Heart left ventricle (tissue), 13 donors: ENCODE measurements at regions not wholly inside any gene's neighbourhood (a gene's known extent, or its start where the extent isn't known, plus 50 kb on each side); places are given as distances from the start of the nearest gene placed in this dataset.

ENCODE experiments used
- CTCF ChIP-seq, 12 donors: fragments of 200-600 bp; sonication (generic) in 4 of 12; IDR thresholded peaks; one replicate each; pipeline versions ENCODE4 v1.5.0 to v1.8.0; 2018 to 2022; ENCODE audit warnings: antibody characterized with exemption in 12 of 12, mild to moderate bottlenecking in 5 of 12
- POLR2A ChIP-seq, 2 donors: fragments of 450-650 bp; IDR thresholded peaks; one replicate each; pipeline ENCODE4 v1.6.1; 2017; ENCODE audit warnings: antibody characterized with exemption in 2 of 2, mild to moderate bottlenecking in 2 of 2, moderate library complexity in 2 of 2
- donor health status: ischemic (EF 13 %, LVEDD 7.1; RV severe dilation, severe dysfunction).
- donor health status: DM: no; HTN: yes; CAD: no.
- donor health status: DM: no; HTN: no; CAD: no.
- donor health status: ischemic (EF 25% LVEDD 6.9; RV normal size, moderate dysfunction).
- donor health status: ischemic (EF 25% LVEDD 5.7; RV mildly dilated, moderate dysfunction).
- donor health status: ischemic (EF 35%, LVEDD 5.7; RV mildly dilated, moderate dysfunction).
- donor health status: nonischemic (EF 11% LVEDD 7.7; RV severe dilation, severe dysfunction).
- donor health status: DM: yes; HTN: yes; CAD: no.
- donor health status: PGD.
- donor health status: ischemic (EF 29% LVEDD 5.4; RV normal size, mild dysfunction).
- donor health status: nonischemic (EF 23%, LVEDD 6.1; RV moderate dilation, normal function).

GRCh38 chr5:18028036-18028435 is 393.8 kb downstream of the TAF11L14 start:
- no peak for TF ChIP-seq CTCF (IDR thresholded peaks at IDR 0.05)
- no peak for TF ChIP-seq POLR2A (IDR thresholded peaks at IDR 0.05)
